ENCODE measurements at regions not wholly inside any gene's neighbourhood (a gene's known extent, or its start where the extent isn't known, plus 50 kb on each side); places are given as distances from the start of the nearest gene placed in this dataset.

DNA sequence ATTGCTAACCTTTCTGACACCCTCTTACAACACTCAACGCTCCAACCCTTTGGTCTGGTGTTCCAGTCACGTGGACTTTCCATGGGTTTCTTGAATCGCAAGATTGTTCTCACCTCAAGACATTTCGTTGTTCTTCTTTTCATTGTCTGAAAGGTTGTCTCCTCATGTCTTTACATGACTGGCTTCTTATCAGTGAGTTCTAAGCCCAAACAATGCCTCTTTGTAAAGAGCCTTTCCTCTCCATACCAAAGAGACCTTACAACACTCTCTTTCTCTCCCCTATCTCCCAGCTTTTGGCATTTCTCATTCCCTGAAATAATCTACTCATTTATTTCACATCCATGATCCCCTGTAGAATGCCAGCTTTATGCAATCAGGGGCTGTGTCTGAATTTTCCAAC, 1144.8 kb downstream of the AACS start:
- CTCF ChIA-PET, result no interaction called here
- no peak overlapping the region for H2AFZ ChIP-seq (ENCODE audit: low read depth, low read length)
- dilution Hi-C loops (cut with MboI; ENCODE audit: extremely low pct_ligation_motif_present, low sequenced_read_pairs) (no loop called here), intact Hi-C loops (cut with micrococcal nuclease) (no loop called here)
- FAIRE-seq (no peak), DNase-seq (ENCODE audit: low read depth, low spot score) (no peak)
- H3K9me3 ChIP-seq (replicated peaks; ENCODE audit: control insufficient read depth, insufficient read depth, low read length), result peaks cover 7% of the 10 kb centered on the region
- H3K36me3 ChIP-seq (ENCODE audit: control insufficient read depth in 2 of 2, extremely low read depth in 1 of 2, insufficient read depth in 2 of 2, low read length in 2 of 2), result no peaks in the 10 kb centered on the region
- no peak for TF ChIP-seq POLR2AphosphoS5 (IDR thresholded peaks at IDR 0.05; ENCODE audit: insufficient read depth, low read depth, low read length)
- TF ChIP-seq JUN (IDR thresholded peaks at IDR 0.05; ENCODE audit: borderline replicate concordance, insufficient read depth, insufficient read length, low read depth), result no peak
- no TSS peak for BruUV-seq (replicated peaks)
- H3K4me1 ChIP-seq (ENCODE audit: control insufficient read depth, extremely low read depth, insufficient read depth, low read length), result no peaks in the 10 kb centered on the region
- POLR2A ChIA-PET, result no interaction called here
- no peaks in the 10 kb centered on the region for H3K27me3 ChIP-seq (ENCODE audit: control insufficient read depth in 2 of 2, insufficient read depth in 2 of 2, low read length in 2 of 2)
- H3K27ac ChIP-seq (ENCODE audit: insufficient read depth, low read depth, low read length), result no peak overlapping the region
- H3K4me2 ChIP-seq (ENCODE audit: insufficient read depth, low read length), result no peak overlapping the region
- H3K79me2 ChIP-seq (ENCODE audit: control insufficient read depth, insufficient read depth, low read length), result no peaks in the 10 kb centered on the region
- H3K9me1 ChIP-seq (replicated peaks; ENCODE audit: control insufficient read depth, extremely low read depth, insufficient read depth, low read length), result no peaks in the 10 kb centered on the region
- no peak overlapping the region for H3K4me3 ChIP-seq (replicated peaks in 1 of 3; ENCODE audit: insufficient read depth in 1 of 3, low read depth in 1 of 3, low read length in 3 of 3)
- H4K20me1 ChIP-seq (replicated peaks; ENCODE audit: control insufficient read depth, extremely low read depth, insufficient read depth, low read length), result no peaks in the 10 kb centered on the region
- H3K9ac ChIP-seq (replicated peaks; ENCODE audit: extremely low read depth, insufficient read depth, low read length), result no peak overlapping the region

DNA sequence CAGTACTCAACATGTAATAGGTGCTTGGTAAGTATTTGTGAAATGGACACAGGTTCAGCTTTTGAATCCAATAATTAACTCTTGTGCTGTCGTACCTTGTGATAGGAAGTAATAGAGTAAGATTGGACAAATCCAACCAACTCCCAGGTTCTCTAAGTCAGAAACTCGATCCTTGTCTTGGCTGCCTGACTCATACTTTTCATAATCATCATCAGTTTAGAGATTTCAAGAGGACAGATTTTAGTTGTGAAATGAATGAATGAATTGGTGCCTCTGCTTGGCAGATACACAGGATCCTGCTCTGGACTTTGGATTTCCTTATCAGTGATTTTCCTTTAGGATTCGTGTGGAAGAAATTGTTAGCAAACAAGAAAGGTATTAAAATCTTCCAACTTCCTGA, 1145.2 kb downstream of the AACS start:
- Histone ChIP-seq H3K4me3 (replicated peaks in 1 of 3; ENCODE audit: insufficient read depth in 1 of 3, low read depth in 1 of 3, low read length in 3 of 3) (no peak overlapping the region), H3K9ac (replicated peaks; ENCODE audit: extremely low read depth, insufficient read depth, low read length) (no peak overlapping the region), H3K9me3 (replicated peaks; ENCODE audit: control insufficient read depth, insufficient read depth, low read length) (peaks cover 9% of the 10 kb centered on the region), H3K36me3 (ENCODE audit: control insufficient read depth in 2 of 2, extremely low read depth in 1 of 2, insufficient read depth in 2 of 2, low read length in 2 of 2) (no peaks in the 10 kb centered on the region), H4K20me1 (replicated peaks; ENCODE audit: control insufficient read depth, extremely low read depth, insufficient read depth, low read length) (no peaks in the 10 kb centered on the region), H3K9me1 (replicated peaks; ENCODE audit: control insufficient read depth, extremely low read depth, insufficient read depth, low read length) (no peaks in the 10 kb centered on the region), H3K4me2 (ENCODE audit: insufficient read depth, low read length) (no peak overlapping the region), H3K79me2 (ENCODE audit: control insufficient read depth, insufficient read depth, low read length) (no peaks in the 10 kb centered on the region), H3K4me1 (ENCODE audit: control insufficient read depth, extremely low read depth, insufficient read depth, low read length) (no peaks in the 10 kb centered on the region), H2AFZ (ENCODE audit: low read depth, low read length) (no peak overlapping the region), H3K27me3 (ENCODE audit: control insufficient read depth in 2 of 2, insufficient read depth in 2 of 2, low read length in 2 of 2) (no peaks in the 10 kb centered on the region), H3K27ac (ENCODE audit: insufficient read depth, low read depth, low read length) (no peak overlapping the region)
- BruUV-seq (replicated peaks), result no TSS peak
- intact Hi-C loops (cut with micrococcal nuclease), result no loop called here
- CTCF ChIA-PET, result no interaction called here
- no peak for DNase-seq (ENCODE audit: low read depth, low spot score)
- TF ChIP-seq EZH2 (IDR thresholded peaks at IDR 0.05; ENCODE audit: borderline replicate concordance, low read depth, low read length, severe bottlenecking) (no peak), POLR2AphosphoS5 (IDR thresholded peaks at IDR 0.05; ENCODE audit: insufficient read depth, low read depth, low read length) (no peak), FOS (IDR thresholded peaks at IDR 0.05; ENCODE audit: borderline replicate concordance, insufficient read depth, low read length) (no peak), JUN (IDR thresholded peaks at IDR 0.05; ENCODE audit: borderline replicate concordance, insufficient read depth, insufficient read length, low read depth) (no peak), GATA2 (IDR thresholded peaks at IDR 0.05; ENCODE audit: insufficient read depth, insufficient read length, low read depth, low read length) (no peak), POLR2A (IDR thresholded peaks at IDR 0.05; ENCODE audit: low read depth, low read length) (no peak), MYC (IDR thresholded peaks at IDR 0.05; ENCODE audit: low read depth, low read length) (no peak)
- TF ChIP-seq, protein P1, sequence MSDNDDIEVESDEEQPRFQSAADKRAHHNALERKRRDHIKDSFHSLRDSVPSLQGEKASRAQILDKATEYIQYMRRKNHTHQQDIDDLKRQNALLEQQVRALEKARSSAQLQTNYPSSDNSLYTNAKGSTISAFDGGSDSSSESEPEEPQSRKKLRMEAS (IDR thresholded peaks at IDR 0.05; ENCODE audit: insufficient read depth, insufficient read length), result no peak
- TF ChIP-seq, protein P2, sequence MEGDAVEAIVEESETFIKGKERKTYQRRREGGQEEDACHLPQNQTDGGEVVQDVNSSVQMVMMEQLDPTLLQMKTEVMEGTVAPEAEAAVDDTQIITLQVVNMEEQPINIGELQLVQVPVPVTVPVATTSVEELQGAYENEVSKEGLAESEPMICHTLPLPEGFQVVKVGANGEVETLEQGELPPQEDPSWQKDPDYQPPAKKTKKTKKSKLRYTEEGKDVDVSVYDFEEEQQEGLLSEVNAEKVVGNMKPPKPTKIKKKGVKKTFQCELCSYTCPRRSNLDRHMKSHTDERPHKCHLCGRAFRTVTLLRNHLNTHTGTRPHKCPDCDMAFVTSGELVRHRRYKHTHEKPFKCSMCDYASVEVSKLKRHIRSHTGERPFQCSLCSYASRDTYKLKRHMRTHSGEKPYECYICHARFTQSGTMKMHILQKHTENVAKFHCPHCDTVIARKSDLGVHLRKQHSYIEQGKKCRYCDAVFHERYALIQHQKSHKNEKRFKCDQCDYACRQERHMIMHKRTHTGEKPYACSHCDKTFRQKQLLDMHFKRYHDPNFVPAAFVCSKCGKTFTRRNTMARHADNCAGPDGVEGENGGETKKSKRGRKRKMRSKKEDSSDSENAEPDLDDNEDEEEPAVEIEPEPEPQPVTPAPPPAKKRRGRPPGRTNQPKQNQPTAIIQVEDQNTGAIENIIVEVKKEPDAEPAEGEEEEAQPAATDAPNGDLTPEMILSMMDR (IDR thresholded peaks at IDR 0.05; ENCODE audit: extremely low read depth in 1 of 2, insufficient read depth in 1 of 2, low read depth in 1 of 2, low read length in 2 of 2), result no peak
- POLR2A ChIA-PET, result no interaction called here
- dilution Hi-C loops (cut with MboI; ENCODE audit: extremely low pct_ligation_motif_present, low sequenced_read_pairs), result no loop called here
- no peak for FAIRE-seq

Measured in endothelial cell of umbilical vein (primary cell).